LNCaP clone FGC (cell line): ENCODE measurements at regions not wholly inside any gene's neighbourhood (a gene's known extent, or its start where the extent isn't known, plus 50 kb on each side); places are given as distances from the start of the nearest gene placed in this dataset.

Source experiments
- DNase-seq: peaks from one replicate; pipeline ENCODE4 v3.0.0-alpha.2; 2011; ENCODE audit warnings: low read depth
- H3K4me3 ChIP-seq: 2 replicates; pipeline ENCODE4 v1.5.1; 2011; ENCODE audit warnings: mild to moderate bottlenecking, low read depth, low read length, control low read depth
- CTCF ChIP-seq: IDR thresholded peaks from 2 replicates; pipeline ENCODE4 v1.5.1; 2012; ENCODE audit warnings: mild to moderate bottlenecking; ENCODE audit not compliant: control insufficient read depth, insufficient read depth; ENCODE audit errors: extremely low read depth

- TF ChIP-seq CTCF: no peak
- H3K4me3 ChIP-seq: no peak overlapping the region
- no peak for DNase-seq
Observed at GRCh38 chr5:57770039-57770438, 287.4 kb upstream of the ACTBL2 start.

- no peak for TF ChIP-seq CTCF
- DNase-seq: no peak
- H3K4me3 ChIP-seq: no peak overlapping the region
Observed at GRCh38 chr5:57768745-57769144, 286.1 kb upstream of the ACTBL2 start.

GRCh38 chr5:57764479-57765089, 282.0 kb upstream of the ACTBL2 start:
- no peak for TF ChIP-seq CTCF
- DNase-seq: no peak
- H3K4me3 ChIP-seq: no peak overlapping the region

- DNase-seq: no peak
- H3K4me3 ChIP-seq: no peak overlapping the region
- TF ChIP-seq CTCF: no peak
Observed at GRCh38 chr5:57761513-57761912, 278.9 kb upstream of the ACTBL2 start.

- TF ChIP-seq CTCF: no peak
- DNase-seq: no peak
Observed at GRCh38 chr5:57754616-57755015, 272.0 kb upstream of the ACTBL2 start.

GRCh38 chr5:57753446-57753845, 270.8 kb upstream of the ACTBL2 start:
- DNase-seq: no peak
- H3K4me3 ChIP-seq: no peak overlapping the region
- TF ChIP-seq CTCF: no peak

More at GRCh38 chr5:57754616-57755015, 272.0 kb upstream of the ACTBL2 start:
- no peak overlapping the region for H3K4me3 ChIP-seq

- TF ChIP-seq CTCF: no peak
- DNase-seq: no peak
- H3K4me3 ChIP-seq: no peak overlapping the region
Observed at GRCh38 chr5:57751710-57752109, 269.1 kb upstream of the ACTBL2 start.
